Prostate gland (tissue), 2 donors: ENCODE measurements at regions not wholly inside any gene's neighbourhood (a gene's known extent, or its start where the extent isn't known, plus 50 kb on each side); places are given as distances from the start of the nearest gene placed in this dataset.

ENCODE experiments used
- CTCF ChIP-seq, 4 experiments: fragments of 200-600 bp in 2 of 4; fragments of 450-650 bp in 2 of 4; sonication (generic) in 2 of 4; IDR thresholded peaks; 1 replicate in 3 of 4; 2 replicates in 1 of 4; pipeline ENCODE4 v1.5.1; 2016 to 2019; ENCODE audit warnings: antibody characterized with exemption in 4 of 4, mild to moderate bottlenecking in 2 of 4, moderate library complexity in 2 of 4
- POLR2A ChIP-seq: fragments of 450-650 bp; IDR thresholded peaks from one replicate; pipeline ENCODE4 v1.6.1; 2016; ENCODE audit warnings: antibody characterized with exemption, mild to moderate bottlenecking

DNA sequence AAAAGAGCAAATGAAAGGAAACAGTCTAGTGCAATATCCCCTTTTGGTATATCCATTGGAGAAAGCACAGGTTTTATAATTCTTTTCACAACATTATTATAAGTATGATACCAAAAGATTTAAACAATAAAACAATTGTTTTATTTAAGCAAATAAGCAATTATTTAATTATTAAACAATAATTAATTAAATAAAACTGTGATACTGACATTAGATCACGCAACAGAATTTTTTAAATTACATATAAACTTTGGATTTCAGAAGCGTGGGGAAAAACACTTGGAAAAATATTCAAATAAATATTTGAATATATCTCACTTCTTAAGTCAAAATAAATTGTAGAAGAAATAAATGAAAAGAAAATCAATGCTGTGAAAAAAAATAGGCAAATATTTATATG is 76.2 kb upstream of the STXBP5 start:
- TF ChIP-seq CTCF (IDR thresholded peaks at IDR 0.05) (no peak), POLR2A (no peak)
